HG02840 (cell line): ENCODE measurements at regions not wholly inside any gene's neighbourhood (a gene's known extent, or its start where the extent isn't known, plus 50 kb on each side); places are given as distances from the start of the nearest gene placed in this dataset.

Experiments used
- ATAC-seq: cut with Tn5 transposase; IDR thresholded peaks from one replicate; pipeline ENCODE4 v1.9.1; 2021; ENCODE audit warnings: mild to moderate bottlenecking, moderate library complexity, moderate number of reproducible peaks; ENCODE audit not compliant: unreplicated experiment, low FRiP score

DNA sequence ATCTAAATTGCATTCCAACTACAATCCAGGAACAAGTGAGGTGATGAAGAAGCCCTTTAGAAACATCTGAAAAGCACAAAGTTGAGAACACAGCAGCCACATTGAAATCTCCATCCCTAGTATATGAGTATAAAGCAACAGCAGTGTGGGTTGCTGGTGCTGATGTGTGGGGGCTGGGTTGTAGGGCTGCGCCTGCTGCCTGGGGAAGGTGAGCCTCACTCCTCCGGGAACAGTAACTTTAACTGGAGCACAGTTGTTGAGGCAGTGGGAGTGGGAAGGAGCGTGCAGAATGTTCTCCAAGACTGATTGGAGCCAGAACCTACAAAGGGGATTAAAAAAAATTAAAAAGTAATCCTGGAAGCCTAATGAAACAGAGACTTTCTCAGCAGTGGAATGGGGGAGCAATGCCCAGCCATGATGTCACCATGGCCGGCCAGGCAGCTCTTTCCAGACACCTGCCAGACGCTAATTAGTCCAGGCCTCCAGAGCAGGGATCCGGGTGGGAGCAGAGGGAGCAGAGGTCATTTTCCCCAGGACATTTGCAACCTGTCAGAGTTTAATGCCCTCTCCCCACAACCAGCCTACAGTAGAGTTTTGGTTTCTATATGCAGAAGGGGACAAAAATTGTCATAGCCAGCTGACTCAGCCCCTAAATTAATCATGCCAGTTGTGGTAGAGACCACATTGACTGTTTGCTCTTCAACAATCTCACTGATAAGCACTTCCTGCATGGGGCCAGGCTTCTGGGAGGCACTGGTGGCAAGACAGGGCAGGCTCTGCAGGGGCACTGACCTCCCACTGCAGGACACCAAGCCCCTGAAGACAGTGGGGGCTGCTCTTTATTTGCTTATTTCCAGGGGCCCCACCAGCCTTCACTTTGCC, 133.0 kb upstream of the ZNF32 start:
- no peak for ATAC-seq

GRCh38 chr10:43778571-43778970, 129.9 kb upstream of the ZNF32 start:
- ATAC-seq: no peak

DNA sequence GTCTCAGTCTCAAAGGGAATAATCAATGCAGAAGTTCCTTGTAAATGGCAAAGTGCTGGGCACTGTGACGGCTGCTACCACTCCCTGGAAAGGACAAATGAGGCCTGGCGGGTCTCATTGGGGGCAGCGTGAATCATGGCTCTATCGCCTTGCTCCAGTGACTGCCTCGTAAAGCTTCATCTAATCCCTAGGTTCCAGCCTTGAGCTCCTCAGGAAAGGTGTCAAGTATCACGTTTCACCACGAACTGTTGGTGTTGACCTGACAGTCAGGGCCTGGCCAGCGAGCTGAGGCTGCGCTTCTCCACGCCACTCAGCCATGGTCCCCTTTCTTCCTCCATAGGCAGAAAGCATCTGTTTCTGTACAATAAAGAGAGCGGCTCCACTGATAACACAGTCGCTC, 126.7 kb upstream of the ZNF32 start:
- no peak for ATAC-seq

DNA sequence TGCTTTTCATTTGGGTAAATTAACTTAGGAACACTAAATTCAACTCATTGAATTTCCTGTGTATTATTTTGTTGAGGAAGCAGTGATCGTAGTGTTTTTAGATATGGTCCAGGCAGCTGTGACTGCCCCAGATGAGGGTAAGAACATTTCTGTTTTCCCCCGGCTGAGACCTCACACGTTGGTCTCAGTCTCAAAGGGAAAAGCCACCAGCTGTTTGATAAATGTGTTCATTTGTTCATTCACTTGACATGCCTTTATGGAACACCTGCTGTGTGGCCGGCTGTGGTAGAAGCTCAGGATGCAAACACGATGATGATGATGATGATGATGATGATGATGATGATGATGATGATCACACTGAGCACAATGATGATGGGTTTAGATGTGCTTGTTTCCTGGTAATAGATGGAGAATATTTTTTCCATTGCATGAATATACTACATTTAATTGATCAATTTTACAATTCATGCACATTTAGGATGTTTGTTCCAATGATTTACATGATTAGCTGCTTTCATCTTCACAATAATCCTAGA, 125.6 kb upstream of the ZNF32 start:
- ATAC-seq: no peak

DNA sequence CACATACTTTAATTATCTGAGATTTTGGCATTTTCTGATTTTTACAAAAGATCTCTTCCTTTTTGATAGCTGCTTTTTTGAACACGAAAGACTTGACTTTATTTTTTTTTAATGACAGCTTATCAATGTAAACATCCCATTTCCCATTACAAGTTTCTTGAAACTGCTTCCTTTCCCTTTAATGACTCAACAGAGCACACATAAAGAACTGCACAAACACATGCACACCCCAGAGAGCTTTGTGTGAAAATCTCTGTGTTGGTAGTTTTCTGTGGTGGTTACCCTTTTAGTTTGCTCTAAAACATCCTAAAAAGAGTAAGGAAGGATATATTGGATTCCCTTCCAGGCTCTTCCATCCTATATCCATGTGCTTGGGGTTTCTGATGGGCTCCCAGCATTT, 125.1 kb upstream of the ZNF32 start:
- ATAC-seq: no peak

DNA sequence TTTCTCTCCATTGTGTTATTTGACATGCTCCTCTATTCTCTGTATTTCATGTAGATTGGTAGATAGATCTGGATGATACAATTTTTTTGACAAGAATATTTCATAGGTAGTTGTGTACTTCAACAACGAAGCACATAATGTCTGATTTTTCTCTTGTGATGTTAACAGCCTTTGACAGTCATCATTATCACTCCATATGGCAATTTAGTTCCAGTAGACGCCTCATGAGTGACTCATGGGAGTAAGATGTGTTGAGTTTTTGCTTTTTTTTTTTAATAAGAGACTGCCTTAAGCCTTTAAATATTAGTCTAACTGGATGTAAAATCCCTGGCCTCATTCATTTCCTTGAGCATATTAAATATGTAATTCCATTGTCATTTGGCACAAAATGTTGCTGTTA, 123.5 kb upstream of the ZNF32 start:
- ATAC-seq: no peak

DNA sequence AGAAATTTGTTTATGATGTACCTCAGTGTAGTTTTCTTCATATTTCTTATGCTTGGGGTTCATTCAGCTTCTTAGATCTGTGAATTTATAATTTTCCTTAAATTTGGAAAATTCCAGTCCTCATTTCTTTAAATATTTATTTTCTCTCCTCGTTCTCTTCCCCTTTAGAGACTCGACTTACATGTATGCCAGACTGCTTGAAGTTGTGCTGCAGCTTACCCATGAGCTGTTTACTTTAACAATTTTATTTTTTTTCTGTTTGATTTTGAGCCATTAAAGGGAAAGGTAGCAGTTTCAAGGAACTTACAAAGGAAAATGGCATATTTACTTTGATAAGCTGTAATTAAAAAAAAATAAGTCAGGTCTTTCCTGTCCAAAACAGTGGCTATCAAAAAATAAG, 123.0 kb upstream of the ZNF32 start:
- no peak for ATAC-seq

DNA sequence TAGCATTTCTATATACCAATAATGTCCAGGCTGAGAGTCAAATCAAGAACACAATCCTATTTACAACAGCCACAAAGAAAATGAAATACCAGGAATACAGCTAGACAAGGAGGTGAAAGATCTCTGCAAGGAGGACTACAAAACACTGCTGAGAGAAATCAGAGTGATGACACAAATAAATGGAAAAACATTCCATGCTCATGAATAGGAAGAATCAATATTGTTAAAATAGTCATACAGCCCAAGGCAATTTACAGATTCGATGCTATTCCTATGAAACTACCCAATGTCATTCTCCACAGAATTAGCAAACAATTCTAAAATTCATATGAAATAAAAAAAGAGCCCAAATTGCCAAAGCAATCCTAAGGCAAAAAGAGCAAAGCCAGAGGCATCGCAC, 116.8 kb upstream of the ZNF32 start:
- no peak for ATAC-seq

- ATAC-seq: no peak
These were observed 115.2 kb upstream of the ZNF32 start for GRCh38 chr10:43763846-43764245.

GRCh38 chr10:43760514-43760913, 111.8 kb upstream of the ZNF32 start:
- no peak for ATAC-seq

- no peak for ATAC-seq
These were observed 110.5 kb upstream of the ZNF32 start for GRCh38 chr10:43759216-43759615.

DNA sequence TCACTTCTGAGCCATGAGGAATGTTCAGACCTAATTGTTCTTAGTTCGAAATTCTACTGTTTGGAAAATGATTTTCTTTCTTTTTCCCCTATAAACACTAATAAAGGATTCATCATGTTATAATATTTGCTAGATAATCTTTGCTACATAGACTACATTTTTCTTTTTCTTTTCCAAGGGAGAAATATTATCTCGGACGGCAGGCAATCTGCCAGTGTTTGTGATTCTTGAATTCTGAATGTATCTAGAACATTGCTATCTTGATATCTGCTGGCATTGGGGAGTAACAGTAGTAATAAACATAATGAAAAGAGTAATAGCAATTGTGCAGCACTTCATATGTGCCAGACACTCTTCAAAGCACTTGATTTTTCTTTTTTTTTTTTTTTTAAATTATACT, 107.7 kb upstream of the ZNF32 start:
- ATAC-seq: no peak

DNA sequence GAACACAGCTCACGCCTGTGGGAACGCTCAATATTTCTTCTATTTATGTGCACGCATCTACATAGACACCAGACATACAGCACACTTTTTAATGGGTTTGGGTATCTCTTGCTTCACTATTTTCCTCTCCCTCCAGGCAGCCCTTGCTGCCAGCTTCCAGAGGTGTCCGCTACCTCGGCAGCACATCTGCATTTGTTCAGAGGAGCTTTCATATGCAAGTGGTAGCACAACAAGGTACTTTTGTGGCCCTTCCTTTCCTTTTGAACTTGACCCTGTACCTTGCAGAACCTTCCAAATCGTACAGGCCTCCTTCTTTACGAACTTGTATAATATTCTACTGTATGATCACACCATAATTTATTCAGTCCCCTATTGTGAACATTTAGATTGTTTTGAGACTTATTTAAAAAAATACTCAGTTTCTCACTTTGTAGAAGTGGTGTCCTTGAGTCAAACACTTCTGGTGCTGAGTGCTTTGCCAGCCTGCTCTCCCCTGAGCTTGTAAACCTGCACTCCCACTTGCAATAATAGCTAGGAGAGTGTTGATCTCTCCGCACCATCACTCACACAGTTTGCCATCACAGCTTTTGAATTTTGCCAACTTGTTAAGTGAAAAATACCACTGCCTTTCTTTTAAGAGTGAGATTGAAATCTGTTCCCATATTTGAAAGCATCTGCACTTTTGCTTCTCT, 106.0 kb upstream of the ZNF32 start:
- ATAC-seq: no peak

- ATAC-seq: no peak
These were observed 104.8 kb upstream of the ZNF32 start for GRCh38 chr10:43753397-43754061.

DNA sequence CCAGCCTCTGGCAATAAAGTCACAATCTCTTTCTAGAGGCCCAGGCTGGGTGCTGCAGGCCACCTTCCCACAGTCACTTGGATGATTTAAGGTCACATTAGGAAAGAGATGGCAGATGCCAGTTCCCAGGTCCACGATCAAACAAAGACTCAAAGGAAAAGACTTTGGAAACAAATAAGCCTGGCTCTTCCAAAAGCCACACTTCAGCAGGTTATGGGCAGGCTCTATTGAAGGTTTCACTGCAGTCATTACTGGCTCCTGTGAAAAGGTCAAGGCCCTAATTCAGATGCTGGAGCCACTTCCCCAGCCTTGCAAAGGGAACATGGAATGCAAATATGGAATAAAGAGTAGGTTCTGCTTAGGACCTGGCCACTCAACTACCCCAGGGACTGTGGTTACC, 104.0 kb upstream of the ZNF32 start:
- ATAC-seq: no peak

- no peak for ATAC-seq
These were observed 103.0 kb upstream of the ZNF32 start for GRCh38 chr10:43751646-43752045.

GRCh38 chr10:43749940-43750552, 101.4 kb upstream of the ZNF32 start:
- no peak for ATAC-seq

DNA sequence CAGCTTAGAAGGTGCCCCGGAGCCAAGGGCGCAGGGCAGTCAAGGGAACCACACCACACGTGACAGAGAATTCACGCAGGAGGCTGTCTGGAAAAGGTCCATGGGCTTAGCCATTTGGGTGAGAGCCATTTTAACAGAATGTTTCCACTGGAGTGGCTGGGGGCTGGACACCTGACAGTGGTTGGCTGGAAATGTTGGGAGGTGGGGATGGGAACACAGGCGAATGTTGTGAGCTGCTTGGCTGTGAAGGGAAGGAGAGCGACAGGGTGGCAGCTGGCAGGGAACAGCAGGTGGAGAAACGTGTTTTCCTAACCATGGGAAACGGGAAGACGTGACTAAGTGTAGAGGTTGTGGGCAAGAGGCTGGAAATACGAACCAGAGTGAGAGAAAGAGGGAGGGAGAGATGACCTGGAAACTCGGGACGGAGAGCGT, 100.5 kb upstream of the ZNF32 start:
- ATAC-seq: no peak

- no peak for ATAC-seq
These were observed 99.9 kb upstream of the ZNF32 start for GRCh38 chr10:43748560-43748959.

DNA sequence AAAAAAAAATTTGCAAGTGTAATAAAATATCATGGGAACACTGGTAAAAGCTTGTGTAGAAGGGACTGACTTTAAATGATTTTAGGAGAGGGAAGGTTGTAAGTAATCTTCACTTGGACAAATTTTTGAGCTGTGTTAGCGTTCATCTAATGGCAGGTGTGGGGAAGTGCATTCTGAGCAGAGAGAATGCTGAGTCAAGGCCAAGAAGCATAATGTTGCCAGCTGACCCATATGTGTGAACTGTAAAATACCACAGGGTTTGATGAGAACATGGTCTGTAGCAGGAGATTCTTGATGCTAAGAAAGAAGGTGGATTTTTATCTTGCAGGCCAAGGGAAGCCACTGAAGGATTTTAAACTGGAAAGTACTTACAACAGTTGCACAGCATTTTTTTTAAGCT, 98.2 kb upstream of the ZNF32 start:
- ATAC-seq: no peak

GRCh38 chr10:43739161-43739560, 90.5 kb upstream of the ZNF32 start:
- no peak for ATAC-seq
